Type B pancreatic cell (in vitro differentiated cells): ENCODE measurements at regions not wholly inside any gene's neighbourhood (a gene's known extent, or its start where the extent isn't known, plus 50 kb on each side); places are given as distances from the start of the nearest gene placed in this dataset.

Experiments
- DNase-seq: peaks from one replicate; pipeline ENCODE4 v3.0.0; 2021; ENCODE audit warnings: mixed read lengths; ENCODE audit not compliant: unreplicated experiment; ENCODE audit errors: extremely low spot score
- H3K27ac Mint-ChIP-seq: 2 replicates; pipeline ENCODE4 v1.8.0; 2021; ENCODE audit warnings: mild to moderate bottlenecking, mixed read lengths
- H3K27me3 Mint-ChIP-seq: 2 replicates; pipeline ENCODE4 v1.8.0; 2021; ENCODE audit warnings: mixed read lengths
- H3K36me3 Mint-ChIP-seq: 2 replicates; pipeline ENCODE4 v1.8.0; 2021; ENCODE audit warnings: mixed read lengths
- H3K4me1 Mint-ChIP-seq: one replicate; pipeline ENCODE4 v1.8.0; 2021; ENCODE audit warnings: mixed read lengths; ENCODE audit not compliant: unreplicated experiment
- H3K4me3 Mint-ChIP-seq: 2 replicates; pipeline ENCODE4 v1.8.0; 2021; ENCODE audit warnings: mild to moderate bottlenecking, mixed read lengths
- H3K9me3 Mint-ChIP-seq: 2 replicates; pipeline ENCODE4 v1.8.0; 2021; ENCODE audit warnings: mixed read lengths
- TF ChIP-seq, protein P1 (sequence below): fragments of 200-600 bp; sonication (generic); conservative IDR thresholded peaks from 2 replicates; pipeline ENCODE4 v1.5.0; 2021; ENCODE audit warnings: antibody characterized with exemption, mild to moderate bottlenecking

DNA sequence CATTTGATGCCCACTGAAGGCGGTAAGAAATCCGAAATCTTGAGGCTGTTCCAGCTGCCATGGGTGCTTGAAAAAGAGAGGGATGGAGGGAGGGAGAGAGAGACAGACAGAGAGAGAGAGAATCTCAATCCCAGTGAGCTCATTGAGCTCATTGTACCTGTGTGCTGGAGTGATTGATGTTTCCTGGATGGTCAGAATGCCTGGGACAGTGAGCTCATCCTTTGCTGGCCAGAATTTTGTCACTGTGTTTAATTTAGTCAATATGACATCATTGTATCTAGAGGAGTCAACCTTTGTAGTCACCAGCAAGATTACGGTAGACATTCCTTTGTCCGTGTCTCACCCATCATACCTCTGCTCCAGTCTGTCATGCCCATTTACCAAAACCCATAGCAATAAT is 625.4 kb upstream of the POM121L12 start:
- H3K4me3 Mint-ChIP-seq: no peak overlapping the region
- H3K9me3 Mint-ChIP-seq: peaks cover 4% of the 10 kb centered on the region
- peaks cover 6% of the 10 kb centered on the region for H3K27me3 Mint-ChIP-seq
- TF ChIP-seq, protein P1, sequence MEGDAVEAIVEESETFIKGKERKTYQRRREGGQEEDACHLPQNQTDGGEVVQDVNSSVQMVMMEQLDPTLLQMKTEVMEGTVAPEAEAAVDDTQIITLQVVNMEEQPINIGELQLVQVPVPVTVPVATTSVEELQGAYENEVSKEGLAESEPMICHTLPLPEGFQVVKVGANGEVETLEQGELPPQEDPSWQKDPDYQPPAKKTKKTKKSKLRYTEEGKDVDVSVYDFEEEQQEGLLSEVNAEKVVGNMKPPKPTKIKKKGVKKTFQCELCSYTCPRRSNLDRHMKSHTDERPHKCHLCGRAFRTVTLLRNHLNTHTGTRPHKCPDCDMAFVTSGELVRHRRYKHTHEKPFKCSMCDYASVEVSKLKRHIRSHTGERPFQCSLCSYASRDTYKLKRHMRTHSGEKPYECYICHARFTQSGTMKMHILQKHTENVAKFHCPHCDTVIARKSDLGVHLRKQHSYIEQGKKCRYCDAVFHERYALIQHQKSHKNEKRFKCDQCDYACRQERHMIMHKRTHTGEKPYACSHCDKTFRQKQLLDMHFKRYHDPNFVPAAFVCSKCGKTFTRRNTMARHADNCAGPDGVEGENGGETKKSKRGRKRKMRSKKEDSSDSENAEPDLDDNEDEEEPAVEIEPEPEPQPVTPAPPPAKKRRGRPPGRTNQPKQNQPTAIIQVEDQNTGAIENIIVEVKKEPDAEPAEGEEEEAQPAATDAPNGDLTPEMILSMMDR: no peak
- H3K36me3 Mint-ChIP-seq: no peaks in the 10 kb centered on the region
- no peak for DNase-seq
- H3K27ac Mint-ChIP-seq: no peak overlapping the region
- no peaks in the 10 kb centered on the region for H3K4me1 Mint-ChIP-seq

DNA sequence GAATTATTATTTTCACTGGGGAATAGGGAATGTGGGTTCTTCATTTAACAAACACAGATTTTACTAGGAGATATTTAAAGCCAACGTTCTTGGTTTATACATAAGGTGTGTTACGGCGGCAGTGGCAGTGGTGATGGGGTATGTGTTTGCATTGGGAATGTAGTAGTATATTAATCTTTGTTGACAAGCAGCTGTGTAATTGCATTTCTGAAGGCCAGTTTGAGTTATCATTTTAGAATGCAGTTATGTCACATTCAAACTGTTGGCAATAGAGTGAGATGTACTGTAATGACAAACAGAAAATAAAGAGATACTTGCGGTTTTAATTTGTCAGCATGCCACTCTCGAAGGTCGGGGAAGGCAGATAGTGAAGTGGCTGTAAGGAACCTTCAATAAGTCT is 628.6 kb upstream of the POM121L12 start:
- peaks cover 4% of the 10 kb centered on the region for H3K9me3 Mint-ChIP-seq
- H3K27me3 Mint-ChIP-seq: peaks cover 6% of the 10 kb centered on the region
- H3K4me1 Mint-ChIP-seq: no peaks in the 10 kb centered on the region
- H3K36me3 Mint-ChIP-seq: no peaks in the 10 kb centered on the region
- DNase-seq: no peak
- no peak overlapping the region for H3K4me3 Mint-ChIP-seq
- TF ChIP-seq, protein P1: no peak
- no peak overlapping the region for H3K27ac Mint-ChIP-seq

GRCh38 chr7:52382731-52383130 is 652.7 kb upstream of the POM121L12 start:
- no peaks in the 10 kb centered on the region for H3K36me3 Mint-ChIP-seq
- no peak overlapping the region for H3K4me3 Mint-ChIP-seq
- H3K27me3 Mint-ChIP-seq: no peaks in the 10 kb centered on the region
- no peaks in the 10 kb centered on the region for H3K9me3 Mint-ChIP-seq
- TF ChIP-seq, protein P1: no peak
- H3K4me1 Mint-ChIP-seq: no peaks in the 10 kb centered on the region
- no peak for DNase-seq
- no peak overlapping the region for H3K27ac Mint-ChIP-seq

DNA sequence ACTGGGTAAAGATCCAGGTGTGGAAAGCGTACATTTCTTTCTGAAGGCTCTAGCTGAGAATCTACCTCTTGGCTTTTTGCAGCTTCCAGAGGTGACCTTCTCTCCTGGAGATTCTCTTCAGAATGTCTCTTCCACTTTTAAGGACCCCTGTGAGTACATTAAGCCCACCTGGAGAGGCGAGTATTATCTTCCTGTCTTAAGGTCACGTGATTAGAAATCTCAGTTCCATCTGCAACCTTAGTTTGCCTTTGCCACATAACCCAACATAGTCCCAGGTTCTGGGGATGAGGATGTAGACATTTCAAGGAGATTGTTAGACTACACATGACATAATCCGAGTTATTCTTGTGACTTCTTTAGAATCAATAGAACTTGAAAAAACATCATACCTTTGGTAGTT is 665.5 kb upstream of the POM121L12 start:
- no peak for DNase-seq
- no peaks in the 10 kb centered on the region for H3K4me1 Mint-ChIP-seq
- no peak overlapping the region for H3K27ac Mint-ChIP-seq
- H3K4me3 Mint-ChIP-seq: no peak overlapping the region
- H3K27me3 Mint-ChIP-seq: peaks cover 4% of the 10 kb centered on the region
- no peaks in the 10 kb centered on the region for H3K36me3 Mint-ChIP-seq
- TF ChIP-seq, protein P1: no peak
- H3K9me3 Mint-ChIP-seq: no peaks in the 10 kb centered on the region

DNA sequence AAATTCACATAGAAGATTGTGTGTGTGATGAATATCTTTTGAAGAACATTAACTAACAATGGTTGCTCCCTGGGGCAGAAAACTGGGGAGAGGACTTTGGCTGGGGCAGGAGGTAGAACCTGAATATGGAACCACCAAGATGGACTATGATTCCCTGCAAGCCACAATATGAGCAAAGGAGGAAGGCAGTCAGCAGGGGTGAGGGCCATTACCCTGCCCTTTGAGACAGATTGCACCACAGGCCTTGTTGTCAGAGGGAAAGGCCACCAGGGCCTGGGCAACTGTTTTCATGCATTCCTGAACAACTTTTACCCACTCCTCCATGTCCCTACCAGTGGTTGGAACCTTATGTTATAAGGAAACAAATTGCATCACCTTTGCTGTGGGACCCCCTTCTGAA is 670.1 kb upstream of the POM121L12 start:
- no peak overlapping the region for H3K4me3 Mint-ChIP-seq
- H3K9me3 Mint-ChIP-seq: peaks cover 5% of the 10 kb centered on the region
- H3K4me1 Mint-ChIP-seq: no peaks in the 10 kb centered on the region
- H3K27ac Mint-ChIP-seq: no peak overlapping the region
- no peaks in the 10 kb centered on the region for H3K27me3 Mint-ChIP-seq
- TF ChIP-seq, protein P1: no peak
- no peak for DNase-seq
- H3K36me3 Mint-ChIP-seq: no peaks in the 10 kb centered on the region

GRCh38 chr7:52362521-52362920 is 672.9 kb upstream of the POM121L12 start:
- TF ChIP-seq, protein P1: no peak

More at GRCh38 chr7:52362521-52362920, 672.9 kb upstream of the POM121L12 start:
- Mint-ChIP-seq H3K27ac (no peak overlapping the region), H3K36me3 (no peaks in the 10 kb centered on the region), H3K9me3 (peaks cover 5% of the 10 kb centered on the region), H3K4me1 (no peaks in the 10 kb centered on the region), H3K27me3 (no peaks in the 10 kb centered on the region), H3K4me3 (no peak overlapping the region)
- DNase-seq: no peak
